Activated naive CD4-positive, alpha-beta T cell treated with anti-CD3 and anti-CD28 coated beads for 36 hours (primary cell): ENCODE measurements at regions not wholly inside any gene's neighbourhood (a gene's known extent, or its start where the extent isn't known, plus 50 kb on each side); places are given as distances from the start of the nearest gene placed in this dataset.

Experiments used
- CTCF ChIA-PET: fragments of 350-600 bp; sonication (Branson Sonifier 250); formaldehyde crosslinking; loops from one replicate; lab custom pipeline; 2021; ENCODE audit warnings: antibody characterized with exemption; lab: Charles Lee
- DNase-seq: peaks from one replicate; pipeline ENCODE4 v3.0.0-alpha.2; 2020
- H3K27ac Mint-ChIP-seq: one replicate; pipeline ENCODE4 v1.8.0; 2021; ENCODE audit warnings: mild to moderate bottlenecking, mixed read lengths
- H3K27me3 Mint-ChIP-seq: one replicate; pipeline ENCODE4 v1.8.0; 2021; ENCODE audit warnings: low read depth, mixed read lengths
- H3K36me3 Mint-ChIP-seq: one replicate; pipeline ENCODE4 v1.8.0; 2021; ENCODE audit warnings: low read depth, mixed read lengths
- H3K4me1 Mint-ChIP-seq: one replicate; pipeline ENCODE4 v1.8.0; 2021; ENCODE audit warnings: low read depth, mixed read lengths
- H3K4me3 Mint-ChIP-seq: one replicate; pipeline ENCODE4 v1.8.0; 2021; ENCODE audit warnings: mild to moderate bottlenecking, moderate library complexity, mixed read lengths
- H3K9me3 Mint-ChIP-seq: one replicate; pipeline ENCODE4 v1.8.0; 2021; ENCODE audit warnings: mixed read lengths
- intact Hi-C: fragments of 100-400 bp; cut with micrococcal nuclease; formaldehyde crosslinking; loops from one replicate; pipeline ENCODE4 v1.15.1; 2023

DNA sequence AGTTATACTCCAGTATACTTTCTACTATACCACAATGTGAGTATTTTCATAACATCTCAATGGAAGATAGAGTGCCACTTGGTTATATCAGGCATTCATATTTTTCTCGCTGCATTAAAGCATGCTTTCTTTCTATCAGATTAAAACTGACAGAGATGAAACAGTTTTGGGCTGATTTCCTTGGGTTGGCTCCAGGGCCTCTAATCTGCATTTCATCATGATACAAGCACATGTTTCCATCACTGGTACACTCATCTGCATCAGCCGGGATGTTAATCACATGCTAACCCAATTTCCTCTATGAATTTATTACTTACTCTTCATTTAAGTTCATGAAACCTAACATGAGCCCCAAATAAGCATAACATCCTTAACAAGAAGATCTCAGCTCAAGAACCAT, 289.0 kb upstream of the DAB1 start:
- Mint-ChIP-seq H3K4me1 (no peaks in the 10 kb centered on the region), H3K9me3 (no peaks in the 10 kb centered on the region), H3K27me3 (peaks cover 4% of the 10 kb centered on the region), H3K27ac (no peak overlapping the region), H3K4me3 (no peak overlapping the region), H3K36me3 (no peaks in the 10 kb centered on the region)
- CTCF ChIA-PET = no interaction called here
- intact Hi-C loops = no loop called here
- DNase-seq = no peak

DNA sequence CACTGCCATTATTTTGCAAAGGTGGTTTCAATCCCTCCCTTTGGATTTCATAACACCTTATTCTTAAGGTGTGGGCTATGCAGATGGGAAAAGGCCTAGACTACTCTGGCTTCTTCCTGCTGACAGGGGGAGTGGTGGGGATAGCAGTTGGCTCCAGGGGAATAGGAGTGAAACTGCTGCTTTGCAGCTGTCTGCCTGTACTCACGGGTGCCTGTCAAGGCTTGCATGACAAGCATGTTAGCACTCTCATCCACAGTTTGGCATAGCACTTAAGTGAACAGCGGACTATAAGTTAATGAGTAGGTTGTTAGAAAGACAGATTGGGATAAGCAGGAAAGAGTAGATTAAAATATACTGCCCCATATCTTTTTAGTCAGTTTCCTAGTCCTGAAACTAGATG, 287.5 kb upstream of the DAB1 start:
- CTCF ChIA-PET = no interaction called here

DNA sequence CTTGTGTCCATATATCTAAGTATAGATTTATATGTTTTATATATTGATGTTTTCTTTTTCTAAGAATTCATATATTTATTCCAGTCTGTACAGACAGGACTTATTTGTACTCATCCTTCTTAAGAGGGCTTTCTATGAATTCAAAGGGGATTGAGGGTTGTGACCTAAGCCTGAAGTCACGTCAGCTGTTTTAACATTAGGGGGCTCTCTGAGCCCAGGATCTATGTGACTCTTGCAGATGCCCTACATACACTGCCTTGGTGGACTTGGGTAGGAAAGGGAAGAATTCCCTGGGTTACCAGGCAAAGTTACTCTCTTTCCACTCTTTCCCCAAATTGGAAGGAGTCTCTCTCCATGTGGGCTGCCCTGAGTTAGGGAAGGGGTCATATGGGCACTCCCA, 283.8 kb upstream of the DAB1 start:
- Mint-ChIP-seq H3K36me3 (no peaks in the 10 kb centered on the region), H3K27me3 (peaks cover 4% of the 10 kb centered on the region), H3K9me3 (no peaks in the 10 kb centered on the region), H3K4me1 (no peaks in the 10 kb centered on the region), H3K4me3 (no peak overlapping the region), H3K27ac (no peak overlapping the region)
- DNase-seq = no peak
- CTCF ChIA-PET = no interaction called here
- intact Hi-C loops = no loop called here

More for the DNA sequence above, 287.5 kb upstream of the DAB1 start:
- H3K27me3 Mint-ChIP-seq = peaks cover 4% of the 10 kb centered on the region
- no peak overlapping the region for H3K4me3 Mint-ChIP-seq
- no peak for DNase-seq
- H3K9me3 Mint-ChIP-seq = no peaks in the 10 kb centered on the region
- H3K4me1 Mint-ChIP-seq = no peaks in the 10 kb centered on the region
- no peaks in the 10 kb centered on the region for H3K36me3 Mint-ChIP-seq
- intact Hi-C loops = no loop called here
- no peak overlapping the region for H3K27ac Mint-ChIP-seq

DNA sequence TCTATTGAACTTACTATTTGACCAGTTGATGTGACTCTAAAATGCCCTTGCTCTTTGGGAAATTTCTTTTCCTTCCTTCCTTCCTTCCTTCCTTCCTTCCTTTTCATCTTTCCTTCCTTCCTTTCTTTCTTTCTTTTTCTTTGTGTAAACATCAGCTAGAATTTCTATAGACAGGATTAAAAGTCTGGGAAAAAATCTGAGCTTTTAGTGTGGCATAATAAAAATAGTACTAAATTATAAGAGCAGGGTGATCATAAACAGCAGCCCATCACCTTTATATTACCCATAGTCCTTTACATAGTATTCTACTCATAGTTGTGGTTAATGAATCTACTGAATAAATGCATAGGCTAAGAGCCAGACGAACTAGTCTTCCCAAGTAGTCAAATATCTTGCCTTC, 281.0 kb upstream of the DAB1 start:
- no peak for DNase-seq
- Mint-ChIP-seq H3K27me3 (peaks cover 4% of the 10 kb centered on the region), H3K9me3 (peaks cover 2% of the 10 kb centered on the region), H3K4me1 (no peaks in the 10 kb centered on the region), H3K4me3 (no peak overlapping the region), H3K27ac (no peak overlapping the region), H3K36me3 (no peaks in the 10 kb centered on the region)
- intact Hi-C loops = no loop called here
- CTCF ChIA-PET = no interaction called here

DNA sequence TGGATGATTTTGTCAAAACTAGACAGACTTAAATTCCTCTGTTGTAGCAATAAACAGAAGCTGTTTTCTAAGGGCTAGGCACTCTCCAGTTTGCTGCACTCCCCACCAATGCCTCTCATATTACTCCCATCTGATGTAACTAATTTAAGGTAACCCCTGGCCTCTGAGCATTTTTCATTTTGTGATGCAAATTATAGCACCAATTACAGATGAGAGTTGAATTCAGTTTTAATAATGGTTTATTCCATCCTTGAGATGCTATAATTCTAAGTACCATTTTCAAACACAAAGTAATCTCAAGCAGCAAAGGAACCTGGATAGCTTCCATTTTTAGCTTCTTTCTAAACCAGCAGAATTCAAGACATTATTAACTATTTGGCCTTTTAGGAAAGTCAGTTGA, 280.4 kb upstream of the DAB1 start:
- intact Hi-C loops = no loop called here
- H3K4me3 Mint-ChIP-seq = no peak overlapping the region
- peaks cover 2% of the 10 kb centered on the region for H3K9me3 Mint-ChIP-seq
- H3K27ac Mint-ChIP-seq = no peak overlapping the region
- CTCF ChIA-PET = no interaction called here
- DNase-seq = no peak
- H3K4me1 Mint-ChIP-seq = no peaks in the 10 kb centered on the region
- H3K36me3 Mint-ChIP-seq = no peaks in the 10 kb centered on the region
- peaks cover 4% of the 10 kb centered on the region for H3K27me3 Mint-ChIP-seq

DNA sequence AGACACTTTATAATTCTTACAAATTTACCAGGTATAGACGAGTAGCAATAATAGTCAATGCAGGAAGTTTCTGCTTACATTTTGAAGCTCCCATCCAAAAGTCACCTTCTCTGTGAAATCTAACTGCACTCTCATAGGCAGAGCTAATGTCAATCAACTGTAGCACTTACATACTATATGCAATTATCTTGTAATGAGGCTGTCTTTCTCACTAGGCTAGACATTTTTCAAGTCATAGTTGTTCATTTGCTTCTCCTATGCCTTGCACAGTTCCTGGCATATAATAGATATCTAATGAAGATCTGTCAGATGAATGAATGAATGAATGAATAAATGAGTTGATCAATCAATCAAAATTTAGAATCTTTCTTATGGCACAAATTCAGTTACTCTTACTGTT, 273.0 kb upstream of the DAB1 start:
- Mint-ChIP-seq H3K9me3 (peaks cover 9% of the 10 kb centered on the region), H3K4me3 (no peak overlapping the region), H3K4me1 (no peaks in the 10 kb centered on the region), H3K27ac (no peak overlapping the region), H3K36me3 (no peaks in the 10 kb centered on the region), H3K27me3 (no peaks in the 10 kb centered on the region)
- intact Hi-C loops = no loop called here
- no peak for DNase-seq
- CTCF ChIA-PET = interaction anchor here (0.7 kb wide), 1 partner anchor 772 kb away, joined by 4 read pairs; no protein-coding TSS in a partner anchor

DNA sequence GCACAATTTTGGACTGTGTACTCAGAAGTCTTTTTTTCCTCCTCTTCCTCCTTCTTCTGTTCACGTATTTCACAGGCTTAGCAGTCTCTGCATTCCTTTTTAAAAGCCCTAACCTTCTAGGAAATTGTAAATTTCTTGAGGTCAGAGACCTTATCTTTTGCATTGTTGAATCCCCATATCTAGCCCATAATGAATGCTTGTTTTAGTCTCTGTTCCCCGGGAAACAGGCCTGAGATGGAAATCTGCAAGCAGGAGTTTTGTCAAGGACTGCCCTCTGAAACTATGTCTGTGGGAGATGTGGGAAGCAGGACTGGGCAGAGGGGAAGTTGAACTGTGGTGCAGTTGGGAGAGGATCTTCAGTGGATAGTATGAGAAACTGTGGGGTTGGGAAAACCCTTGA, 272.2 kb upstream of the DAB1 start:
- Mint-ChIP-seq H3K36me3 (no peaks in the 10 kb centered on the region), H3K4me1 (no peaks in the 10 kb centered on the region), H3K9me3 (peaks cover 9% of the 10 kb centered on the region), H3K27ac (no peak overlapping the region), H3K4me3 (no peak overlapping the region), H3K27me3 (no peaks in the 10 kb centered on the region)
- DNase-seq = no peak
- intact Hi-C loops = no loop called here
- CTCF ChIA-PET = no interaction called here

DNA sequence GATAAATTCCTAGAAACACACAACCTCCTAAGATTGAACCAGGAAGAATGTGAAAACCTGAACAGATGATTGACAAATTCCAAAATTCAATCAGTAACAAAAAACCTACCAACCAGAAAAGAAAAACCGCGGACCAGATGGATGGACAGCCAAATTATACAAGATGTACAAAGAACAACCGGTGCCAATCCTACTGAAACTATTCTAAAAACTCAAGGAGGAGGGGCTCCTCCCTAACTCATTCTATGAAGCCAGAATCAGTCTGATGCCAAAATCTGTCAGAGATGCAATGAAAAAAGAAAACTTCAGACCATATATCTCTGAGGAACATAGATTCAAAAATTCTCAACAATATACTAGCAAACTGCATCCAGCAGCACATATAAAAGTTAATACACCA, 262.4 kb upstream of the DAB1 start:
- H3K9me3 Mint-ChIP-seq = peaks cover 39% of the 10 kb centered on the region
- H3K27ac Mint-ChIP-seq = no peak overlapping the region
- CTCF ChIA-PET = no interaction called here
- no peak overlapping the region for H3K4me3 Mint-ChIP-seq
- H3K4me1 Mint-ChIP-seq = no peaks in the 10 kb centered on the region
- no peak for DNase-seq
- intact Hi-C loops = no loop called here
- H3K36me3 Mint-ChIP-seq = no peaks in the 10 kb centered on the region
- H3K27me3 Mint-ChIP-seq = peaks cover 7% of the 10 kb centered on the region

DNA sequence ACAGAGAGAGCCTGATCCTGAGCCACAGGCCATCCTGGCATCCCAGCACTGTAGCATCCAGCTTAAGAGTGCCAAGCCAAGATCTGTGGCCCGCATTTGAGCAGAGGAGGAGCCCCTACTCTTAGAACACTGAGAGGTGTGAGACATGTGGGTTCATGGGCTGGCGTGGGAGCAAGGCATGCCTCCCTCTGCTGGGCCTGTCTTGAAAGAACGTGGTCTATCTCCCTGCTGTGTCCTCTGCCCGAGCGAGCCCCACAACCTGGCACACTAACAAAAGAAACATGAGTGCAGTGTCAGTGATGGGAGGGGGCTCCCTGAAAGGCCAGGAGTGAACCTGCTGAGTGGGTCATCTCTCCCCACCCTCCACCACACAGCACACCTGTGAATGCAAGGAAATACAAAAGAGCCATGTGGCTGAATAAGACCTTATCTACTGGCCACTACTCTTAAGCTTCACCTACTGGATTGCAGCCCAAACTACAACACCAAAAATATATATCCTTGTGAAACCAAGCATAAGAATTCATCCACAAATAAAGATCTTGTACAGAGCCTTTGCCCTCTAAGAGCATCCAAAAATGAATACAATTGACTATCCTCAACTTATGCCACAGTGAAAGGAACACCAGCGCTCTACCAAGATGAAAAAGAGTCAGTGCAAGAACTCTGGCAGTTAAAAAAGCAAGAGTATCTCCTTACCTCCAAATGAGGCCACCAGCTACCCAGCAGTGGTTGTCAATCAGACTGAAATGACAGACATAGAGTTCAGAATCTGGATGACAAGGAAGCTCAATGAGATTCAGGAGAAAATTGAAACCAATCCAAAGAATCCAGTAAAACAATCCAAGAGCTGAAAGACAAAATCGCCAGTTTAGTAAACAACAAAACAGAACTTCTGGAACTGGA, 259.4 kb upstream of the DAB1 start:
- no peak overlapping the region for H3K4me3 Mint-ChIP-seq
- H3K36me3 Mint-ChIP-seq = no peaks in the 10 kb centered on the region
- intact Hi-C loops = no loop called here
- H3K4me1 Mint-ChIP-seq = no peaks in the 10 kb centered on the region
- H3K27me3 Mint-ChIP-seq = peaks cover 7% of the 10 kb centered on the region
- DNase-seq = no peak
- H3K9me3 Mint-ChIP-seq = peaks cover 25% of the 10 kb centered on the region
- no peak overlapping the region for H3K27ac Mint-ChIP-seq
- CTCF ChIA-PET = no interaction called here

DNA sequence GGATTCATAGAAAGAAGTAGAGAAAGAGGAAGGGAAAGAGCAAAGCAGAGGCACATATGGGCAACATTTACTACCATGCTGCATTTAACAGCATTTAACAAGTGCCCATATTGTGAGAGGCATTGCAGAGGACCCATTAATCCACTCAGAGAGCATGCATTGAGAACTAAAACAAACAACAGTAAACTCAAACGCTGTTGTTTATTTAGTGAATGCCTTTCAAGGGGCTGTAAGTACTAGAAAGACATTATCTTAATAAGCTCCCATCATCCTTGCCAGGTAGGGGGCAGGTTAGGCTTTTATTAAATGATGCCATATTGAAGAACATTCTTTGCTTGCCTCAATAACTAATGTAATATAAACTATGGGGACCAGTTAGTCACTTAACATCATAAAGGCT, 254.3 kb upstream of the DAB1 start:
- CTCF ChIA-PET = no interaction called here
- Mint-ChIP-seq H3K27ac (no peak overlapping the region), H3K9me3 (no peaks in the 10 kb centered on the region), H3K27me3 (peaks cover 7% of the 10 kb centered on the region), H3K4me1 (no peaks in the 10 kb centered on the region), H3K36me3 (no peaks in the 10 kb centered on the region), H3K4me3 (no peak overlapping the region)
- intact Hi-C loops = no loop called here
- no peak for DNase-seq

DNA sequence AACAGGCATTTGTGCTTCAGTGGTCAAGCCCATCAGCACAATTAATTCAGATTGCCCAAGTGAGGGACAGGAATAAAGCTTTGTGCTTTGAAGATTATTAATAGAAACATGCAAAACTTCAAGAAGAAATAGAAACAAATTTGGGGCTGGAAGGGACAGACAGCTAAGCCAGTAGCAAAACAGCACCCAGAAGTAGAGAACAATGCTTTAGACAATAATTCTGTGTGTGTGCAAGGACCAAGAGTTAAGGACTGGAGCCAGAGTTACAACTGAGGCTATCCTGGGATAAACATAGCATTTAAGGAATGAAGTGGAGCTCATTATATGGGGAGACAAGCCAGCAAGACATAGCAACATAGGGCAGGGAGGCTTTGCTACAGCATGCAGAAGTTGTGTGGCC, 251.9 kb upstream of the DAB1 start:
- Mint-ChIP-seq H3K36me3 (no peaks in the 10 kb centered on the region), H3K27me3 (no peaks in the 10 kb centered on the region), H3K4me3 (no peak overlapping the region), H3K9me3 (no peaks in the 10 kb centered on the region), H3K27ac (no peak overlapping the region), H3K4me1 (no peaks in the 10 kb centered on the region)
- intact Hi-C loops = no loop called here
- DNase-seq = no peak
- CTCF ChIA-PET = no interaction called here

DNA sequence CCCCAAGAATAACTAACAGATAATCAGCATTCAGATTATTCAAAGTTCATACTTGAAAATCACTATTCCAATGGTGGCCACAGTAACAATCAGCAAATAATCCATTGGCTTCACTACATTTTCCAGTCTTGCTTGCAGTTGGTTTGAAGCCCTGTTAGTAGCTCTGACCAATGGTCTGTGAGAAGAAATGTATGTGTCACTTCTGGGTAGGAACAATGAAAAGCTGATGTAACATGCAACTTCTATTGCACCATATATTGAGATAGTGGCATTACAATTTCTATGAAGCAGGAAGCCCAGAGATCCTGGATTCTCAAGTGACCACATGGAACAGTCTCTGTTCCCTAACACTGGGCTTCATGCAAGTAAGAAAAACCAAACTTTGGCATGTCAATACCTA, 250.9 kb upstream of the DAB1 start:
- intact Hi-C loops = no loop called here
- peaks cover 3% of the 10 kb centered on the region for H3K27me3 Mint-ChIP-seq
- no peak for DNase-seq
- no peaks in the 10 kb centered on the region for H3K36me3 Mint-ChIP-seq
- H3K27ac Mint-ChIP-seq = no peak overlapping the region
- CTCF ChIA-PET = no interaction called here
- H3K4me1 Mint-ChIP-seq = no peaks in the 10 kb centered on the region
- no peak overlapping the region for H3K4me3 Mint-ChIP-seq
- no peaks in the 10 kb centered on the region for H3K9me3 Mint-ChIP-seq

DNA sequence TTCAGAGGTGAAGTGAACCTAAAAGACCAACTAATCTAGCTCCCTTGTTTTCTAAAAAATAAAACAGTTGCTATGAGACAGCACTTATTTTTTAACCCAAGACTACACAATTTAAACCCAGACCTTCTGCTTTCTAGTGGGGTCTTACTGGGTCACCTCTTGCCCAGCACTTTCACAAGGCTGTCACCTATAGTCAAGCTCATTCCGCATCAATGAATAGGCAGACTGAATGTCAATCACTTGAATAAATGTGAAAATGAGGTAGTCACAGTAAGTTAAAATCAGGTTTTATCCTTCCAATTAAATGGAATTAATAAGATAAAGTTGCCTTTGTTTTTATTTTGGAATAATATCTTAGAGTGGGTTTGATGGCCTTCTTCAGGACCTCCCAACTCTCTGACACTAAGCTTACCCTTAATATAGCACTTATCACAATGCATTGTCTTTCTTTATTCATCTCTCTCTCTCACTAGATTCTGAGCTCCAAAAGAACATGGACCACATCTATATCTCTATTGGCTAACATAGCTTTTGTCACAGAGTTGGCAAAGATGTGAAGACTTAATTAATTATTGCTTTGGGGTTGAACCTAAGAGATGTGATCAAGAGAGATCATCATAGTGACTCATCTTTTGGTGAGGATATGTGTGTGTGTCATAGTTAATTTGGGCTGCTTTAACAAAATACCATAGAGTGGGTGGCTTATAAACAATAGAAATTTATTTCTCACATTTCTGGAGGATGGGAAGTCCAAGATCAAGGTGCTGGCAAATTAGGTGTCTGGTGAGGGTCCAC, 248.7 kb upstream of the DAB1 start:
- CTCF ChIA-PET = no interaction called here
- Mint-ChIP-seq H3K36me3 (no peaks in the 10 kb centered on the region), H3K9me3 (no peaks in the 10 kb centered on the region), H3K4me1 (no peaks in the 10 kb centered on the region), H3K27ac (no peak overlapping the region), H3K27me3 (peaks cover 4% of the 10 kb centered on the region), H3K4me3 (no peak overlapping the region)
- DNase-seq = no peak
- intact Hi-C loops = no loop called here
